ENCODE measurements at regions not wholly inside any gene's neighbourhood (a gene's known extent, or its start where the extent isn't known, plus 50 kb on each side); places are given as distances from the start of the nearest gene placed in this dataset.
A peak's percentile ranks its signal among the peaks of the same experiment; 100 is the strongest.

DNA sequence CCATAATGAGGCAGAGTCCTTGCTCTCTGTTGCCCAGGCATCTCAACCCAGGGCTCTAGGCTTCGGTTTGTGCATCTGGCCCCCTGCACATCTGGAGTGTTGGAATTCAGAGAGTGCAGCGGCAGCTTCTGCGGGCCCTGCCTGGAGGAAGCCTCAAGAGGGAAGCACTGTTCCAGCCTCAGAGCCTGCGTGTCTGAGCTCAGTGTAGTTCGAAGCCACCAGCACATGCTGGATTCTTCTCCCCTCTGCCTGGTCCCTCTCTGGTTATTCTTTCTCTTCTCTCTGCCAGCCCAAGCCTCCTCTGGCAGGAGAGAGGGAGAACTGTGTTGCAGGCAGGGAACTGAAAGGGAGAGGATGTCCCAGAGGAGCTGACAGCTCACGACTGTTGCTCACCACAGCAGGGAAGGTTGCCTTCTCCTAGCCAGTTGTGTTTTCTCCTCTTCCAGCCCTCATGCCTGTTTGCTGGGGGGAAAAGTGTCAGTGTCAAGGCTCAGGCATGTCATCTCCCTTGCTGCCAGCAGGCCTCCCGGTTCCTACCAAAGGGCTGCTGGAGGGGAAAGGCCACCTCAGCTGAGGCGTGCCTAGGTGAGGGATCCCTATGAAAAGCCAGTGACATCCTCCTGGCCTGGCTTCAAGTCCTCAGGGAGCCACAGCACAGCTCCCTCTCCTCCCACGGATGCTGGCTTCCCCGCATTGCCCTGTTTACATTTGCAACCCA is 126.0 kb upstream of the LRFN2 start:
- TF ChIP-seq CTCF (IDR thresholded peaks at IDR 0.05) = peak; percentile 38
- DNase-seq (ENCODE audit: low spot score) = no peak
- peaks cover 17% of the 10 kb centered on the region for H3K27me3 Mint-ChIP-seq (ENCODE audit: low read depth)
- no peaks in the 10 kb centered on the region for H3K36me3 Mint-ChIP-seq (ENCODE audit: low read depth)
- no peaks in the 10 kb centered on the region for H3K4me1 Mint-ChIP-seq (ENCODE audit: low read depth)
- H3K9me3 Mint-ChIP-seq (ENCODE audit: low read depth) = peaks cover 4% of the 10 kb centered on the region
- H3K27ac Mint-ChIP-seq (ENCODE audit: unreplicated experiment) = no peak overlapping the region
- H3K4me3 Mint-ChIP-seq (ENCODE audit: unreplicated experiment) = no peak overlapping the region

GRCh38 chr6:40710626-40711330 is 123.6 kb upstream of the LRFN2 start:
- no peak for DNase-seq (ENCODE audit: low spot score)
- Mint-ChIP-seq H3K9me3 (ENCODE audit: low read depth) (peaks cover 7% of the 10 kb centered on the region), H3K36me3 (ENCODE audit: low read depth) (no peaks in the 10 kb centered on the region), H3K27me3 (ENCODE audit: low read depth) (peaks cover 23% of the 10 kb centered on the region), H3K4me3 (ENCODE audit: unreplicated experiment) (no peak overlapping the region), H3K27ac (ENCODE audit: unreplicated experiment) (no peak overlapping the region), H3K4me1 (ENCODE audit: low read depth) (no peaks in the 10 kb centered on the region)
- TF ChIP-seq CTCF (IDR thresholded peaks at IDR 0.05) = no peak

DNA sequence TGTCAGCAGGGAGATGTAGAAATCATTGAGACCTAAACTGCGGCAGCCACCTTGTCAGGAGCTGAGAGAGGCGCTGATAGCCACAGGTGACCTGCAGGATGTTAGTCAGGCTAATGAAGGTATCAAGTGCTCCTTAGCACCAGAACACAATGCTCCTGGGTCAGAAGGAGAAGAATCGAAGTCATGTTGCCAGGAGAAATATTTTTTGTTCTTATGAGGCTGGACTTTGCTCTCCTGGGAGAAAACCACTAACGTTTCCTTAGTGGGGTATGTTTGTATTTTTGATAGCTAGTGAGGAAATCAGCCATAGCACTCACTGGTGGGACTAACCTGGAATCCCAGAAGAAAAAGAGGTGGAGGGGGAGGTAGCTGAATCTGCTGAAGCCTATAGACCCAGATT is 120.9 kb upstream of the LRFN2 start:
- H3K4me3 Mint-ChIP-seq (ENCODE audit: unreplicated experiment) = no peak overlapping the region
- H3K27ac Mint-ChIP-seq (ENCODE audit: unreplicated experiment) = no peak overlapping the region
- no peak for TF ChIP-seq CTCF (IDR thresholded peaks at IDR 0.05)
- DNase-seq (ENCODE audit: low spot score) = no peak
- no peaks in the 10 kb centered on the region for H3K4me1 Mint-ChIP-seq (ENCODE audit: low read depth)
- peaks cover 7% of the 10 kb centered on the region for H3K9me3 Mint-ChIP-seq (ENCODE audit: low read depth)
- no peaks in the 10 kb centered on the region for H3K36me3 Mint-ChIP-seq (ENCODE audit: low read depth)
- peaks cover 22% of the 10 kb centered on the region for H3K27me3 Mint-ChIP-seq (ENCODE audit: low read depth)

DNA sequence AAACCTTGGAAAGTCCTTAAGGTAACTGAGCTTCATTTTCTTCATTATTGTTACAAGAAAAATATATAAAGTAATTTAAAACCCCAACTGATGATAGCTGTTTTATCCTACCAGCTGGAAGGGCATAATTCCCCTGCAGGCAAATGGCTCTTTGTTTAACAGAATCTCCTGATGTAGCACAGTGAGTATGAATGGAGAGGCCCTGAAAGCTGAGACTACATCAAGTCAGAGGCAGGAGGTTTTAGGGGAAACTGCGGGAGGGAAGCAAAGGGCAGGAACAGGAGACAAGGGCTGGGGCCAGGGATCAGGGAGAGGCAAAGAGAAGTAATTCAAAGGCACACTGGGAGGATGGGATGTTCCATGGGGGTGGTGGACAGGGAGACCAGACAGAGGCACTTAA is 119.0 kb upstream of the LRFN2 start:
- no peak for DNase-seq (ENCODE audit: low spot score)
- no peak overlapping the region for H3K27ac Mint-ChIP-seq (ENCODE audit: unreplicated experiment)
- H3K4me3 Mint-ChIP-seq (ENCODE audit: unreplicated experiment) = no peak overlapping the region
- peaks cover 10% of the 10 kb centered on the region for H3K9me3 Mint-ChIP-seq (ENCODE audit: low read depth)
- TF ChIP-seq CTCF (IDR thresholded peaks at IDR 0.05) = no peak
- no peaks in the 10 kb centered on the region for H3K4me1 Mint-ChIP-seq (ENCODE audit: low read depth)
- H3K27me3 Mint-ChIP-seq (ENCODE audit: low read depth) = peaks cover 24% of the 10 kb centered on the region
- no peaks in the 10 kb centered on the region for H3K36me3 Mint-ChIP-seq (ENCODE audit: low read depth)

DNA sequence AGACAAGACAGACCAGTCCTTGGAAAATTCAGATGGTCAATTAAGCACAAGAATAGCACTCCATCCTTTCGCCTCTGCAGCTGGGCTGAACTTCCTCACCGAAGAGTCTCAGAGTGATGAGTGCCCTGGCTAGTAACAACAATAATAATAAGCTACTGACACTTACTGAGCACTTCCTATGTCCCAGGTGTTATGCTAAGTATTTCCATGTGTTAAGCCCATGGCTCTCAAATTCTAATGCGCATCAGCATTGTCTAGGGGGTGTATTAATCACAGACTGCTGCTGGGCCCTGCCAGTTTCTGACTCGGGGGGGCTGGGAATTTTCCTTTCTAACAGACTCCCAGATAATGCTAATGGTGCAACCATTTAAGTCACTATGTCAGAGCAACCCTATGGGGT is 118.2 kb upstream of the LRFN2 start:
- no peak for TF ChIP-seq CTCF (IDR thresholded peaks at IDR 0.05)
- H3K4me3 Mint-ChIP-seq (ENCODE audit: unreplicated experiment) = no peak overlapping the region
- H3K9me3 Mint-ChIP-seq (ENCODE audit: low read depth) = peaks cover 10% of the 10 kb centered on the region
- H3K27me3 Mint-ChIP-seq (ENCODE audit: low read depth) = peaks cover 31% of the 10 kb centered on the region
- no peaks in the 10 kb centered on the region for H3K4me1 Mint-ChIP-seq (ENCODE audit: low read depth)
- no peak for DNase-seq (ENCODE audit: low spot score)
- H3K27ac Mint-ChIP-seq (ENCODE audit: unreplicated experiment) = no peak overlapping the region
- H3K36me3 Mint-ChIP-seq (ENCODE audit: low read depth) = no peaks in the 10 kb centered on the region

All from chondrocyte (in vitro differentiated cells).